GM23338 (cell line): ENCODE measurements at regions not wholly inside any gene's neighbourhood (a gene's known extent, or its start where the extent isn't known, plus 50 kb on each side); places are given as distances from the start of the nearest gene placed in this dataset.

ENCODE experiments used
- ATAC-seq: fragments of 200-7000 bp; cut with Tn5 transposase; 3 replicates; pipeline ENCODE4 v1.9.1; 2020
- DNase-seq: peaks from one replicate; pipeline ENCODE4 v3.0.0-alpha.2; 2015; ENCODE audit warnings: low spot score
- H2AFZ ChIP-seq: fragments of 200-600 bp; sonication (generic); 2 replicates; pipeline ENCODE4 v1.8.0; 2016; ENCODE audit warnings: antibody characterized with exemption, mild to moderate bottlenecking, moderate library complexity
- H3F3A ChIP-seq: fragments of 200-600 bp; sonication (generic); replicated peaks from 2 replicates; pipeline ENCODE4 v1.8.0; 2017; ENCODE audit warnings: antibody characterized with exemption, mixed run types, low read depth
- H3K27ac ChIP-seq: fragments of 200-600 bp; sonication (generic); 2 replicates; pipeline ENCODE4 v1.6.1; 2016; ENCODE audit warnings: low read depth
- H3K27me3 ChIP-seq: fragments of 200-600 bp; sonication (generic); 2 replicates; pipeline ENCODE4 v1.8.0; 2016; ENCODE audit warnings: mild to moderate bottlenecking, mixed run types, moderate library complexity; ENCODE audit not compliant: insufficient read depth
- H3K36me3 ChIP-seq: fragments of 200-600 bp; sonication (generic); 2 replicates; pipeline ENCODE4 v1.8.0; 2016; ENCODE audit warnings: mild to moderate bottlenecking; ENCODE audit not compliant: insufficient read depth
- H3K4me1 ChIP-seq: fragments of 200-600 bp; sonication (generic); 2 replicates; pipeline ENCODE4 v1.8.0; 2016; ENCODE audit warnings: mild to moderate bottlenecking, moderate library complexity; ENCODE audit not compliant: insufficient read depth
- H3K4me2 ChIP-seq: fragments of 200-600 bp; sonication (generic); 2 replicates; pipeline ENCODE4 v1.7.1; 2017; ENCODE audit warnings: mixed run types
- H3K4me3 ChIP-seq: fragments of 200-600 bp; sonication (generic); 2 replicates; pipeline ENCODE4 v1.6.1; 2016; ENCODE audit warnings: mixed run types
- H3K79me2 ChIP-seq: fragments of 200-600 bp; sonication (generic); replicated peaks from 2 replicates; pipeline ENCODE4 v1.8.0; 2017; ENCODE audit warnings: mild to moderate bottlenecking; ENCODE audit not compliant: insufficient read depth
- H3K9me2 ChIP-seq: fragments of 200-600 bp; sonication (generic); 2 replicates; pipeline ENCODE4 v1.8.0; 2017; ENCODE audit not compliant: insufficient read depth
- H4K20me1 ChIP-seq: fragments of 200-600 bp; sonication (generic); replicated peaks from 2 replicates; pipeline ENCODE4 v1.8.0; 2017; ENCODE audit warnings: mild to moderate bottlenecking; ENCODE audit not compliant: insufficient read depth
- H3K27ac Mint-ChIP-seq: 2 replicates; pipeline ENCODE4 v1.8.0; 2020; ENCODE audit warnings: inconsistent platforms, mild to moderate bottlenecking, moderate library complexity, mixed read lengths
- H3K27me3 Mint-ChIP-seq: 3 replicates; pipeline ENCODE4 v1.8.0; 2022; ENCODE audit warnings: low read depth, mild to moderate bottlenecking, moderate library complexity, mixed read lengths, inconsistent platforms; ENCODE audit not compliant: insufficient read depth, poor library complexity
- H3K36me3 Mint-ChIP-seq: 3 replicates; pipeline ENCODE4 v1.8.0; 2021; ENCODE audit warnings: low read depth, mild to moderate bottlenecking, inconsistent platforms, moderate library complexity, mixed read lengths
- H3K4me1 Mint-ChIP-seq: 3 replicates; pipeline ENCODE4 v1.8.0; 2020; ENCODE audit warnings: mild to moderate bottlenecking, inconsistent platforms, mixed read lengths
- H3K4me3 Mint-ChIP-seq: 3 replicates; pipeline ENCODE4 v1.8.0; 2021; ENCODE audit warnings: moderate library complexity, mild to moderate bottlenecking, inconsistent platforms, mixed read lengths
- H3K9me3 Mint-ChIP-seq: 3 replicates; pipeline ENCODE4 v1.8.0; 2020; ENCODE audit warnings: moderate library complexity, mild to moderate bottlenecking, inconsistent platforms, mixed read lengths
- CREB1 ChIP-seq: fragments of 250-450 bp; sonication (Bioruptor Pico); IDR thresholded peaks from 2 replicates; pipeline ENCODE4 v1.5.0; 2020; ENCODE audit warnings: low read depth, mild to moderate bottlenecking, moderate library complexity
- EZH2 ChIP-seq: fragments of 200-600 bp; sonication (generic); IDR thresholded peaks from one replicate; pipeline ENCODE4 v1.8.0; 2017; ENCODE audit warnings: antibody characterized with exemption, mild to moderate bottlenecking, low read depth; ENCODE audit not compliant: unreplicated experiment
- EZH2phosphoT487 ChIP-seq: fragments of 200-600 bp; sonication (generic); IDR thresholded peaks from one replicate; pipeline ENCODE4 v1.8.1; 2018; ENCODE audit warnings: antibody characterized with exemption; ENCODE audit not compliant: unreplicated experiment
- JUNB ChIP-seq: IDR thresholded peaks from one replicate; pipeline ENCODE4 v1.6.1; 2016; ENCODE audit warnings: antibody characterized with exemption; ENCODE audit not compliant: unreplicated experiment
- NANOG ChIP-seq: IDR thresholded peaks from 2 replicates; pipeline ENCODE4 v1.6.1; 2016; ENCODE audit warnings: antibody characterized with exemption, borderline replicate concordance
- POLR2AphosphoS5 ChIP-seq: IDR thresholded peaks from 2 replicates; pipeline ENCODE4 v1.6.1; 2016; ENCODE audit warnings: antibody characterized with exemption, low read depth
- STAT1 ChIP-seq: IDR thresholded peaks from one replicate; pipeline ENCODE4 v1.6.1; 2016; ENCODE audit warnings: antibody characterized with exemption; ENCODE audit not compliant: unreplicated experiment
- ZNF114 ChIP-seq: fragments of 250-450 bp; sonication (Bioruptor Pico); IDR thresholded peaks from 2 replicates; pipeline ENCODE4 v1.5.0; 2020; ENCODE audit warnings: mild to moderate bottlenecking, moderate library complexity
- ZNF331 ChIP-seq: fragments of 250-450 bp; sonication (Bioruptor Pico); IDR thresholded peaks from 2 replicates; pipeline ENCODE4 v1.5.0; 2020; ENCODE audit warnings: low read depth, mild to moderate bottlenecking, moderate library complexity
- TF ChIP-seq, protein P1 (sequence below): IDR thresholded peaks from one replicate; pipeline ENCODE4 v1.6.1; 2018; ENCODE audit warnings: antibody characterized with exemption; ENCODE audit not compliant: unreplicated experiment
- TF ChIP-seq, protein P2 (sequence below): IDR thresholded peaks from 2 replicates; pipeline ENCODE4 v1.6.1; 2016; ENCODE audit warnings: antibody characterized with exemption
- TF ChIP-seq, protein P3 (sequence below), 2 experiments: fragments of 200-600 bp in 1 of 2; sonication (generic) in 1 of 2; conservative IDR thresholded peaks; 2 replicates each; pipeline versions ENCODE4 v1.5.1 to v1.6.1; 2016 to 2017; ENCODE audit warnings: antibody characterized with exemption in 2 of 2, low read depth in 2 of 2, mild to moderate bottlenecking in 2 of 2, moderate library complexity in 1 of 2

DNA sequence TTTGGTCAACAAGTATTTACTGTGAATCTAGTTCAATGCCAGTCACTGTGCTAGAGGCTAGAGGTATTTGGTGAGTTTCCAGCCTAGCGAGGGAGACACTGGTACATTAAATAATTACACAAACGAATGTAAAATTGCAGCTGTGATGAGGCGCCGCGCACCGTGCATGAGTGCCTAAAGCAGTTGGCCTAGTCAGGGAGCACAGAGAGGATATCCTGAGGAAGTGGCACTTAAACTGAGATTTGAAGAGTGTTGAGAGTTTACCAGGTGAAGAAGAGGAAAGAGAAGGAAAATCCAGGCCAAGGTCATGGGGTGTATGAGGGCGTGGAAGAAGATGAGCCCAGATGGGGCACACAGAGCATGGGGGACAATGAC is 157.6 kb upstream of the NDUFV2 start (continued):
- TF ChIP-seq, protein P1, sequence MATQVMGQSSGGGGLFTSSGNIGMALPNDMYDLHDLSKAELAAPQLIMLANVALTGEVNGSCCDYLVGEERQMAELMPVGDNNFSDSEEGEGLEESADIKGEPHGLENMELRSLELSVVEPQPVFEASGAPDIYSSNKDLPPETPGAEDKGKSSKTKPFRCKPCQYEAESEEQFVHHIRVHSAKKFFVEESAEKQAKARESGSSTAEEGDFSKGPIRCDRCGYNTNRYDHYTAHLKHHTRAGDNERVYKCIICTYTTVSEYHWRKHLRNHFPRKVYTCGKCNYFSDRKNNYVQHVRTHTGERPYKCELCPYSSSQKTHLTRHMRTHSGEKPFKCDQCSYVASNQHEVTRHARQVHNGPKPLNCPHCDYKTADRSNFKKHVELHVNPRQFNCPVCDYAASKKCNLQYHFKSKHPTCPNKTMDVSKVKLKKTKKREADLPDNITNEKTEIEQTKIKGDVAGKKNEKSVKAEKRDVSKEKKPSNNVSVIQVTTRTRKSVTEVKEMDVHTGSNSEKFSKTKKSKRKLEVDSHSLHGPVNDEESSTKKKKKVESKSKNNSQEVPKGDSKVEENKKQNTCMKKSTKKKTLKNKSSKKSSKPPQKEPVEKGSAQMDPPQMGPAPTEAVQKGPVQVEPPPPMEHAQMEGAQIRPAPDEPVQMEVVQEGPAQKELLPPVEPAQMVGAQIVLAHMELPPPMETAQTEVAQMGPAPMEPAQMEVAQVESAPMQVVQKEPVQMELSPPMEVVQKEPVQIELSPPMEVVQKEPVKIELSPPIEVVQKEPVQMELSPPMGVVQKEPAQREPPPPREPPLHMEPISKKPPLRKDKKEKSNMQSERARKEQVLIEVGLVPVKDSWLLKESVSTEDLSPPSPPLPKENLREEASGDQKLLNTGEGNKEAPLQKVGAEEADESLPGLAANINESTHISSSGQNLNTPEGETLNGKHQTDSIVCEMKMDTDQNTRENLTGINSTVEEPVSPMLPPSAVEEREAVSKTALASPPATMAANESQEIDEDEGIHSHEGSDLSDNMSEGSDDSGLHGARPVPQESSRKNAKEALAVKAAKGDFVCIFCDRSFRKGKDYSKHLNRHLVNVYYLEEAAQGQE, result no peak
- TF ChIP-seq ZNF331 (CRISPR knock-in tag) (no peak), CREB1 (CRISPR knock-in tag) (no peak), NANOG (no peak), JUNB (no peak), ZNF114 (no peak), POLR2AphosphoS5 (no peak), STAT1 (no peak)
- TF ChIP-seq, protein P2, sequence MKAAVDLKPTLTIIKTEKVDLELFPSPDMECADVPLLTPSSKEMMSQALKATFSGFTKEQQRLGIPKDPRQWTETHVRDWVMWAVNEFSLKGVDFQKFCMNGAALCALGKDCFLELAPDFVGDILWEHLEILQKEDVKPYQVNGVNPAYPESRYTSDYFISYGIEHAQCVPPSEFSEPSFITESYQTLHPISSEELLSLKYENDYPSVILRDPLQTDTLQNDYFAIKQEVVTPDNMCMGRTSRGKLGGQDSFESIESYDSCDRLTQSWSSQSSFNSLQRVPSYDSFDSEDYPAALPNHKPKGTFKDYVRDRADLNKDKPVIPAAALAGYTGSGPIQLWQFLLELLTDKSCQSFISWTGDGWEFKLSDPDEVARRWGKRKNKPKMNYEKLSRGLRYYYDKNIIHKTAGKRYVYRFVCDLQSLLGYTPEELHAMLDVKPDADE, result no peak
- TF ChIP-seq, protein P3, sequence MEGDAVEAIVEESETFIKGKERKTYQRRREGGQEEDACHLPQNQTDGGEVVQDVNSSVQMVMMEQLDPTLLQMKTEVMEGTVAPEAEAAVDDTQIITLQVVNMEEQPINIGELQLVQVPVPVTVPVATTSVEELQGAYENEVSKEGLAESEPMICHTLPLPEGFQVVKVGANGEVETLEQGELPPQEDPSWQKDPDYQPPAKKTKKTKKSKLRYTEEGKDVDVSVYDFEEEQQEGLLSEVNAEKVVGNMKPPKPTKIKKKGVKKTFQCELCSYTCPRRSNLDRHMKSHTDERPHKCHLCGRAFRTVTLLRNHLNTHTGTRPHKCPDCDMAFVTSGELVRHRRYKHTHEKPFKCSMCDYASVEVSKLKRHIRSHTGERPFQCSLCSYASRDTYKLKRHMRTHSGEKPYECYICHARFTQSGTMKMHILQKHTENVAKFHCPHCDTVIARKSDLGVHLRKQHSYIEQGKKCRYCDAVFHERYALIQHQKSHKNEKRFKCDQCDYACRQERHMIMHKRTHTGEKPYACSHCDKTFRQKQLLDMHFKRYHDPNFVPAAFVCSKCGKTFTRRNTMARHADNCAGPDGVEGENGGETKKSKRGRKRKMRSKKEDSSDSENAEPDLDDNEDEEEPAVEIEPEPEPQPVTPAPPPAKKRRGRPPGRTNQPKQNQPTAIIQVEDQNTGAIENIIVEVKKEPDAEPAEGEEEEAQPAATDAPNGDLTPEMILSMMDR (conservative IDR thresholded peaks at IDR 0.05; ENCODE audit: low read depth in 2 of 2), result no peak

DNA sequence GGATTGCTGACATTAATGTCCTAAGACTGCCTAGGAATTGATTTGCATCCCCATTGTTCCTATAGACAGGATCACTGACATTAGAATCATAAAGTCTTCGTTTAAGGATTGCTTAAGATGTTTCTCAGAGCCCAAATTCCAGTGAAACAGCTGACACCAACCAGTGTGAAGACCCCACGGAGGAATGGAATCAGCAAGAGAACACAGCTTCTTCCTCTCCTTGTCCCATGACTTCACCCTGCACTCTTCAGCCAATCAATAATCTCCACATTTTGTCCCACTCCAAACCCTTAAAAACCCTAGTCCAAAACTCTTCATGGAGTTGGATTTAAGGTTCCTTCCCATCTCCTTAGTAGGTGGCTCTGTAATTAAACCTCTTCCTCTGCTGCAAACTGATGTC is 157.0 kb upstream of the NDUFV2 start:
- DNase-seq, result no peak
- peaks cover 53% of the 10 kb centered on the region for H3K4me1 ChIP-seq
- H2AFZ ChIP-seq, result peak overlapping the region; percentile 3; the same call in 1 of the 2 replicates
- H3K4me3 ChIP-seq, result no peak overlapping the region
- Mint-ChIP-seq H3K27me3 (peaks cover 20% of the 10 kb centered on the region), H3K4me1 (peaks cover 56% of the 10 kb centered on the region), H3K9me3 (peaks cover 10% of the 10 kb centered on the region), H3K27ac (no peak overlapping the region), H3K36me3 (peaks cover 11% of the 10 kb centered on the region), H3K4me3 (no peak overlapping the region)
- H3K4me2 ChIP-seq, result 0 out of 2 replicates have a peak overlapping the region, but pooled peaks have one; percentile 20
- 0 out of 2 replicates have a peak, but pooled peaks cover 3% of the 10 kb centered on the region for H3K36me3 ChIP-seq
- no peaks in the 10 kb centered on the region for H3K9me2 ChIP-seq
- H4K20me1 ChIP-seq, result no peaks in the 10 kb centered on the region
- ATAC-seq, result no peak
- H3K27me3 ChIP-seq, result no peaks in the 10 kb centered on the region
- H3F3A ChIP-seq, result 0 out of 2 replicates have a peak, but pooled peaks cover 3% of the 10 kb centered on the region
- no peaks in the 10 kb centered on the region for H3K79me2 ChIP-seq
- no peak overlapping the region for H3K27ac ChIP-seq
- TF ChIP-seq, protein P1, result no peak
- TF ChIP-seq JUNB (no peak), STAT1 (no peak), EZH2phosphoT487 (no peak), ZNF114 (no peak), CREB1 (CRISPR knock-in tag) (no peak), EZH2 (no peak), NANOG (no peak), ZNF331 (CRISPR knock-in tag) (no peak)
- TF ChIP-seq, protein P2, result no peak
